Activated CD4-positive, alpha-beta T cell treated with anti-CD3 and anti-CD28 coated beads for 36 hours (primary cell): ENCODE measurements at regions not wholly inside any gene's neighbourhood (a gene's known extent, or its start where the extent isn't known, plus 50 kb on each side); places are given as distances from the start of the nearest gene placed in this dataset.
A peak's percentile ranks its signal among the peaks of the same experiment; 100 is the strongest.
"Not testable (repeated sequence)": the region's sequence is repeated elsewhere in the genome, so short reads cannot be mapped to it uniquely, and the experiment has no call there.

Source experiments
- ATAC-seq: fragments of 200-7000 bp; cut with Tn5 transposase; one replicate; pipeline ENCODE4 v1.10.0; 2021; ENCODE audit warnings: mild to moderate bottlenecking, moderate library complexity
- CTCF ChIA-PET: fragments of 350-600 bp; sonication (Branson Sonifier 250); formaldehyde crosslinking; loops from one replicate; lab custom pipeline; 2021; ENCODE audit warnings: antibody characterized with exemption; lab: Charles Lee
- POLR2A ChIA-PET: fragments of 350-600 bp; sonication (Branson Sonifier 250); formaldehyde crosslinking; loops from one replicate; lab custom pipeline; 2021; ENCODE audit warnings: antibody characterized with exemption, inconsistent platforms; lab: Charles Lee
- DNase-seq: peaks from one replicate; pipeline ENCODE4 v3.0.0-alpha.2; 2020
- H3K27ac Mint-ChIP-seq: one replicate; pipeline ENCODE4 v1.8.0; 2021; ENCODE audit warnings: mixed read lengths
- H3K27me3 Mint-ChIP-seq: one replicate; pipeline ENCODE4 v1.8.0; 2021; ENCODE audit warnings: mixed read lengths
- H3K36me3 Mint-ChIP-seq: one replicate; pipeline ENCODE4 v1.8.0; 2021; ENCODE audit warnings: low read depth, mixed read lengths
- H3K4me1 Mint-ChIP-seq: one replicate; pipeline ENCODE4 v1.8.0; 2021; ENCODE audit warnings: mixed read lengths
- H3K4me3 Mint-ChIP-seq: one replicate; pipeline ENCODE4 v1.8.0; 2021; ENCODE audit warnings: mild to moderate bottlenecking, moderate library complexity, mixed read lengths
- H3K9me3 Mint-ChIP-seq: one replicate; pipeline ENCODE4 v1.8.0; 2021; ENCODE audit warnings: low read depth, mixed read lengths
- intact Hi-C, 2 experiments: fragments of 100-400 bp; cut with DNase I in 1 of 2; cut with micrococcal nuclease in 1 of 2; formaldehyde crosslinking; loops; one replicate each; pipeline versions ENCODE4 v1.14.2 to v1.15.1; 2022 to 2024; cut with DNase I, micrococcal nuclease

DNA sequence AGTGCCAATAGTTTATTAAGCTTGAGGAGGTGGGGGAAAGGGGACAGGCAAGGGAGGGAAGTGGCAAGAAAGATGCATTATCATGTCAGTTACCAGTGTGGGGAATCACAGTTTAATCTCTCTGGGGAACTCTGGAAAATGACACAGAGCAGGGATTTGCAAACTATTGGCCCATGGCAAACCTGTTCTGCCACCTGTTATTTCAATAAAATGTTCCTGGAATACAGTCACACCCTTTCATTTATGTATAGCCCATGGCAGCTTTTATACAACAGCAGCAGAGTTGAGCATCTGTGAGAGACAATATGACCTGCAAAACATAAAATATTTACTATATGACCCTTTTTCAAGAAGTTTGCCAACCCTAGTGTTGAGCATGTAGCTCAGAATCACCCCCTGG lies 140.5 kb downstream of the NPIPA7 start:
- H3K4me1 Mint-ChIP-seq, H3K9me3 Mint-ChIP-seq, H3K27ac Mint-ChIP-seq, POLR2A ChIA-PET, ATAC-seq, CTCF ChIA-PET, intact Hi-C loops, H3K27me3 Mint-ChIP-seq, H3K4me3 Mint-ChIP-seq, DNase-seq, H3K36me3 Mint-ChIP-seq: not testable (repeated sequence)

DNA sequence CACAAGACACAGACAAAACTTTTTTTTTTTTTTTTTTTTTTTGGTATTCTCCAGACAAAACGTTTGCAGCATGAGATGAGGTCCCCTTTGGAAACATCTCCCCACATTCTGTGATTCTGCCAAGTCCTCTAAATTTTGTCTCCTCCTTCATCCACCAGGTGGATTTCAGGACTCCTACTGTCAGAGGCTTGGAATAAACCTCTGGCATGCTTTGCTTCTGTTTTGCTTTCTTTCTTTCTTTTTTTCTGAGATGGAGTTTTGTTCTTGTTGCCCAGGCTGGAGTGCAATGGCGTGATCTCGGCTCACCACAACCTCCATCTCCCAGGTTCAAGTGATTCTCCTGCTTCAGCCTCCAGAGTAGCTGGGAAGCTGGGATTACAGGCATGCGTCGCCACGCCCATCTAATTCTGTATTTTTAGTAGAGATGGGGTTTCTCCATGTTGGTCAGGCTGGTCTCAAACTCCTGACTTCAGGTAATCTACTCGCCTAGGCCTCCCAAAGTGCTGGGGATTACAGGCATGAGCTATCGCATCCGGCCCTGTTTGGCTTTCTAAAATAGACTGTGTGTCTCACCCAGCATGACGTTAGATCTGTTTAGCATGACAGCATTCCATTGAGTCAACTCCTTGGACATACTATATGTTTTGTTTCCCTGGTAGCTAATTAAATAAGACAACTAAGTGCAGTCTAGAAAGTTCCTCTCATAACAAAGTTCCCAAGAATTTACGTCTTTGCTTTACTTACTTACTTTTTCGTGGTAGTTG lies 142.5 kb downstream of the NPIPA7 start:
- POLR2A ChIA-PET, DNase-seq, H3K9me3 Mint-ChIP-seq, intact Hi-C loops, H3K4me1 Mint-ChIP-seq, H3K4me3 Mint-ChIP-seq, ATAC-seq, H3K27ac Mint-ChIP-seq, CTCF ChIA-PET, H3K36me3 Mint-ChIP-seq, H3K27me3 Mint-ChIP-seq: not testable (repeated sequence)

DNA sequence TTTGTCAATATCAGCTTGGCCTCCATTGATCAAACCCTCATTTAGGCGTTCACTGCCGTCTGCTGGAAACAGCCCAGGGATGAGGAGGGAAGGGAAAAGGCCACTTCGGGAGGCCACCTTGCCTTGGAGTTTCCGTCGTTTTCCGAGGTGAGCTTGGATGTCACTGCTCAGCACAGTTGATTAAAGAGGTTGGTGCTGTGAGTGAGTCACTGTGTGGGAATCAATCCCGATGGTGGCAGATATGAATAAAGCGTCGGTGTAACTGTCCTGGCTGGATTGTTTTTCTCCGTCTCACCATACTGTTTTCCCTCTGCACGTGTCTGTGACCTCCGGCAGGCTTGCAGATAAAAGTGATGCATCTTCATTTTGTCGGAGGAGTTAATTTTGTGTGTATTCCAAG lies 148.1 kb downstream of the NPIPA7 start:
- intact Hi-C loops, H3K36me3 Mint-ChIP-seq, CTCF ChIA-PET, H3K27me3 Mint-ChIP-seq, POLR2A ChIA-PET, DNase-seq, H3K27ac Mint-ChIP-seq, H3K4me3 Mint-ChIP-seq, H3K4me1 Mint-ChIP-seq, H3K9me3 Mint-ChIP-seq, ATAC-seq: not testable (repeated sequence)

DNA sequence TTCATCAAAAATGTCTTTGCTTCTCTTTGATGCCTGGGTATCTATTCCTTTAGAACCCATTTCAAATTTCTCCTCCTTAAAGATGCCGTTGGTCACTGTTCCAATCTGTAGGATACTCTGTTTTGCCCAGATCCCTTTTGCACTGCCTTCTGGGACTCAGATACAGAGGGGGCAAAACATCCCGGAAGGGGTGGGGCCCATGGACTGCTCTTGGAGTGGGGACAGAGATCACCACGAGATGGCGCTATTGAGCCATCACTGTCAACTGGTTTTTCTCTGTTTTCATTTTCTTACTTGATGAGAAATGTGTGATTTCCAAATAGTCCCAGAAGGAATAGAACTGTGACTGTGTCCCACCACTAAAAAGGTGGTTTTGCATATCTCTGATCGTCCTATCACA lies 151.8 kb downstream of the NPIPA7 start:
- DNase-seq, H3K4me3 Mint-ChIP-seq, H3K4me1 Mint-ChIP-seq, H3K27me3 Mint-ChIP-seq, intact Hi-C loops, POLR2A ChIA-PET, H3K27ac Mint-ChIP-seq, H3K36me3 Mint-ChIP-seq, CTCF ChIA-PET, H3K9me3 Mint-ChIP-seq: not testable (repeated sequence)
- peak; percentile 65 for ATAC-seq

DNA sequence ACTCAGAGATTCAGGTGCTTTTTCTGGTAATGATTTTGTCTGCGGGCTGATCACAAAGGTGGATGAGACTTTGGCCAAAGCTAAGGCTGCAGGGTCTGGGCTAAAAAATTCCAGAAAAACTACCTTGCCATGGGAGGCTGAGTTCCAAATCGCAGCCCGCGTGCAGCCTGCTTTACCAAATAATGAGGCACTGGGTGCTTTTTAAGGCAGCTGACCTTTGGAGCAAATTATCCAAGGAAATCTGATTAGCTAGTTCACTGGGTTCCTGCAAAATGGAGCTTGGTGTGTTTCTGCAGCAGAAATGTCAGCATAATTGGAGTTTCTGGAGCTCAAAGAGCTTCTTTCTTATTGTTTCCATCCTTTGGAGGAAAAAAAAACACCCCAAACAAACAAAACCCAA lies 156.6 kb downstream of the NPIPA7 start:
- DNase-seq, H3K4me1 Mint-ChIP-seq, intact Hi-C loops, H3K36me3 Mint-ChIP-seq, H3K4me3 Mint-ChIP-seq, H3K27me3 Mint-ChIP-seq, POLR2A ChIA-PET, H3K9me3 Mint-ChIP-seq, H3K27ac Mint-ChIP-seq, CTCF ChIA-PET, ATAC-seq: not testable (repeated sequence)

DNA sequence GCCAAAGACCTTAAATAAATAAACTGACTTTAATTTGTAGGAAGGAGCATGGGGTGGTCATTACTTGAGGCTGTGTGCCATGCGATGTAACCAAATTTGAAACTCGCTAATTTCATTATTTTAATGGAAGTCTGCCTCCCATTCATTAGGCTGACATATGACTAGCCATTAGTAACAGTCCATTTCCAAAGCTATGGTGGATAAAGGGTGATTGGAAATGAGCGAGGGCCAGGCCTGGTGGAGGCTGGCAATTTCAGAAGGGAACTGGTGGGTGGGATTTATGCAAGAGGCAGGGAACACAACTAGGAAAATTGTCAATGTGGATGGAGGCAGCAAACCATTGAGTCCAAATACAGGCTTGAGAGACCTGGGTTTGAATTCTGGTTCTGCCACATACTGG lies 157.2 kb downstream of the NPIPA7 start:
- H3K4me1 Mint-ChIP-seq, DNase-seq, POLR2A ChIA-PET, intact Hi-C loops, CTCF ChIA-PET, H3K9me3 Mint-ChIP-seq, H3K27ac Mint-ChIP-seq, H3K4me3 Mint-ChIP-seq, ATAC-seq, H3K36me3 Mint-ChIP-seq, H3K27me3 Mint-ChIP-seq: not testable (repeated sequence)

DNA sequence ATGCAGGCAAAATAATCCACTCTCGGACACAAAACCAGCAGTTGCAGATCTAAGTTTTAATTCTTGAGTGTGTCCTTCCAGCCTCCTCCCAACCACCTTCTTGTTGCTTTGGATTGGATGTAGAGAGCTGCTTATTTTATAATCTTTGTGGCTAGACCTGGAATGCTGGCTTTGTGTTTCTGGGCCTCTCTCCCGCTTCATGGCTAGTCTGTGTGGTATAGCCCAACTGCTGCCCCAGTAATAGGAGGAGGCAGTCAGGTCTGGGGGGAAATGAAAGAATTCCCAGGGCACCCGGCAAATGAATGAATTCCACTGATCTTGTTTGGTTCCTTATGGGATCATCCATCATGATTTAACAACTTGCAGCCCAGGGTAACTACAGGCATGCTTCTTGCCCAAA lies 170.8 kb downstream of the NPIPA7 start:
- ATAC-seq, H3K4me1 Mint-ChIP-seq, H3K4me3 Mint-ChIP-seq, DNase-seq, H3K36me3 Mint-ChIP-seq, intact Hi-C loops, CTCF ChIA-PET, H3K27ac Mint-ChIP-seq, H3K9me3 Mint-ChIP-seq, H3K27me3 Mint-ChIP-seq, POLR2A ChIA-PET: not testable (repeated sequence)

DNA sequence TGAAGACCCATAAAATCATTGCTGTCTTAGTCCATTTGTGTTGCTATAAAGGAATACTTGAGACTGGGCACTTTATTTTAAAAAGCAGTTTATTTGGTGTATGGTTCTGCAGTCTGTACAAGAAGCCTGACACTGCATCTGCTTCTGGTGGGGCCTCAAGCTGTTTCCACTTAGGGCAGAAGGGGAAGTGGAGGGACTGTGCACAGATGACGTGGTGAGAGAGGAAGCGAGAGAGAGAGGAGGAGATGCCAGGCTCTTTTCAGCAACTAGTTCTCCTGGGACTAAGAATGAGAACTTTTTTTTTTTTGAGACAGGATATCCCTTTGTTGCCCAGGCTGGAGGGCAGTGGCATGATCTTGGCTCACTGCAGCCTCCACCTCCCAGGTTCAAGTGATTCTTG lies 171.9 kb downstream of the NPIPA7 start:
- DNase-seq, POLR2A ChIA-PET: not testable (repeated sequence)

DNA sequence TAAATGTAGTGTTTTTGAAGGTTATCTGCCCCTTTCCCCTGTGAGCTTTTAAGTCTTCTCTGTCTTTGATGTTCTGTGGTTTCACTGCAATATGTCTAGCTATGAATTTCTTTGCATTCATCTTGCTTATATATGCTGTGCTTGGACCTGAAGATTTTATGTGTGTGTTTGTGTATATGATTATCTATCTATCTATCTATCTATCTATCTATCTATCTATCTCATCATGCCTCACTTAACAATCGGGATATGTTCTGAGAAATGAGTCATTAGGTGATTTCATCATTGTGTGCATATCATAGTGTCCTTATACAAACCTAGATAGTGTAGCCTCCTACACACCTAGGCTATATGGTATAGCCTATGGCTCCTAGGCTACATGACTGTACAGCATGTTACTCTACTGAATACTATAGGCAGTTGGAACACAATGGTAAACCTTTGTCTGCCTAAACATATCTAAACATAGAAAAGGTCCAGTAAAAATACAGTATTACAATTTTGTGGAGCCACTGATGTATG lies 173.9 kb downstream of the NPIPA7 start:
- not testable (repeated sequence) for H3K4me1 Mint-ChIP-seq, ATAC-seq

More for the DNA sequence above, 171.9 kb downstream of the NPIPA7 start:
- ATAC-seq, H3K27me3 Mint-ChIP-seq, H3K36me3 Mint-ChIP-seq, CTCF ChIA-PET, H3K4me3 Mint-ChIP-seq, H3K27ac Mint-ChIP-seq, H3K9me3 Mint-ChIP-seq, intact Hi-C loops, H3K4me1 Mint-ChIP-seq: not testable (repeated sequence)

DNA sequence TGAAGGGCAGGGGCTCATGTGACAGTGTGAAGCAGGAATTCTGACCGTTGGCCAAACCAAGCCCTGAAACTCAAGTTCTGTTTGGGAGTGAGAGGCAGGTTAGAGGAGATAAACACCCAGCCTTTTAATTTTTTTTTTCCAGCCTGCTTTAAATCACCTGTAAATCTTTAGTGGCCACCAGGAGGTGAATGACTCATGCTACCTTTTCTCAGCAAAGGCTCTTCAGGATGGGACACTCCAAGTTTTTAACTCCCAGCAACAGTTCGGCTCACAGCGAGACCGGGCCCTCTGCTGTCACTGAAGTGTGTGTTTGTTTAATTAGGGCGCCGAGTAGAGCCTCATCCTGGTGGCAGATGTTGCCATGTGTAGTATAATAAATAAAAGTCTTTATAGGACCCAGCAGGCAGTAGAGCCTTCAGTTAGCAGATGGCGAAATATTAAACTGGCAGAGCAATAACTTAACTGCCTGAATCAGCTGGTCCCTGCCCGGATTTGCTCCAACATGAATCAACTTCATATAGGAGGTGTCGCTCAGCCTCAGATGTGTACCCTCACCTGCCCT lies 180.3 kb downstream of the NPIPA7 start:
- POLR2A ChIA-PET, ATAC-seq, intact Hi-C loops: not testable (repeated sequence)

More for the DNA sequence above, 173.9 kb downstream of the NPIPA7 start:
- H3K36me3 Mint-ChIP-seq, POLR2A ChIA-PET, H3K27ac Mint-ChIP-seq, DNase-seq, intact Hi-C loops, H3K9me3 Mint-ChIP-seq, CTCF ChIA-PET, H3K4me3 Mint-ChIP-seq, H3K27me3 Mint-ChIP-seq: not testable (repeated sequence)

DNA sequence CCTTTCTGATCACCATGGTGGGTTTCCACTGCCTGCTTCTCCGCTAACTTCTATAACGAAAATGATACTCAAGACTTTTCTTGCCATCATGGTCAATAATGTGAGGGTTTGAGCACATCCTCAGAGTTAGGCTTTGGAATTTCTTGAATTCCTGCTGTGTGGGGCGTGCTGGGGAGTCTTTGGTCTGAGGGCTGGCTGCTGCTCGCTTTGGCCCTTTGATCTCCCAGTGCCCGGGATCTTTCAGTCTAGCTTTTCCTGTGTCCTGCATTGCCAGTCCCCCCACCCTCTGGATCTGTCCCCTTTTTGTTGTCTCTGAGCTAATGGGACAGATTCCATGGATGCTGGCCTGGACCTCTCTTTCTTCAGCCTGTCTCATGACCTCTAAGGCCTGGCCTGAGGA lies 182.6 kb downstream of the NPIPA7 start:
- POLR2A ChIA-PET, DNase-seq, CTCF ChIA-PET, H3K4me3 Mint-ChIP-seq, ATAC-seq, H3K9me3 Mint-ChIP-seq, H3K27me3 Mint-ChIP-seq, H3K36me3 Mint-ChIP-seq, H3K27ac Mint-ChIP-seq, H3K4me1 Mint-ChIP-seq, intact Hi-C loops: not testable (repeated sequence)

More for the DNA sequence above, 180.3 kb downstream of the NPIPA7 start:
- H3K36me3 Mint-ChIP-seq, H3K27ac Mint-ChIP-seq, H3K4me3 Mint-ChIP-seq, H3K27me3 Mint-ChIP-seq, H3K9me3 Mint-ChIP-seq, CTCF ChIA-PET, DNase-seq, H3K4me1 Mint-ChIP-seq: not testable (repeated sequence)

DNA sequence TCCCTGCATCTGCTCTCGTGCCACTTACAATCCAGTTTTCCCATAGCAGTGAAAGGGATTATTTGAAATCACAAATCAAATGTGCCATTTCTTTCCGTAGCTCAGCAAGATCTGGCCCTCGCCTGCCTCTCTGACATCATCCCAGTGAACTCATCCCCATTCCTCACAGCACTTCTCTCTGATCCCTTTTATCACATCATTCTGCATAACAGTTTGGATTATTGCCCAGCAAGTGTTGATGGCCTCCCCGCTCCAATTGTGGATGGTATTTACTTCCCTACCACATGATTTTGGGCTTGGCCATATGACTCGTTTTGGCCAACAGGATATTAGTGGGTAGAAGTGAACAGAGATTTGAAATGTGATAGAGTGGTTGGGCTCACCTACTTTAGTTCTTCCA lies 185.0 kb downstream of the NPIPA7 start:
- H3K4me3 Mint-ChIP-seq, H3K27ac Mint-ChIP-seq, H3K27me3 Mint-ChIP-seq, CTCF ChIA-PET, H3K4me1 Mint-ChIP-seq, POLR2A ChIA-PET, H3K36me3 Mint-ChIP-seq, H3K9me3 Mint-ChIP-seq, DNase-seq, ATAC-seq, intact Hi-C loops: not testable (repeated sequence)
